Left lung (tissue), 4 donors: ENCODE measurements at regions not wholly inside any gene's neighbourhood (a gene's known extent, or its start where the extent isn't known, plus 50 kb on each side); places are given as distances from the start of the nearest gene placed in this dataset.
"Not testable (repeated sequence)": the region's sequence is repeated elsewhere in the genome, so short reads cannot be mapped to it uniquely, and the experiment has no call there.

Experiments
- ATAC-seq: fragments of 200-7000 bp; cut with Tn5 transposase; one replicate; pipeline ENCODE4 v1.9.1; 2020; ENCODE audit warnings: moderate library complexity
- DNase-seq, 4 donors: peaks; one replicate each; pipeline ENCODE4 v3.0.0-alpha.2; 2013 to 2020
- H3K27ac ChIP-seq, 2 donors: fragments of 200-600 bp; sonication (generic) in 1 of 2; one replicate each; pipeline versions ENCODE4 v1.5.0 to v1.8.0; 2020 to 2021
- H3K27me3 ChIP-seq, 2 donors: fragments of 200-600 bp; sonication (generic) in 1 of 2; one replicate each; pipeline versions ENCODE4 v1.5.0 to v1.8.0; 2020 to 2021
- H3K36me3 ChIP-seq, 2 donors: fragments of 200-600 bp; sonication (generic) in 1 of 2; one replicate each; pipeline versions ENCODE4 v1.5.0 to v1.8.0; 2020 to 2021
- H3K4me1 ChIP-seq, 2 donors: fragments of 200-600 bp; one replicate each; pipeline ENCODE4 v1.8.0; 2021
- H3K4me3 ChIP-seq, 2 donors: fragments of 200-600 bp; sonication (generic) in 1 of 2; one replicate each; pipeline versions ENCODE4 v1.5.0 to v1.8.0; 2020 to 2021; ENCODE audit warnings: mild to moderate bottlenecking in 1 of 2
- H3K9me3 ChIP-seq, 2 donors: fragments of 200-600 bp; sonication (generic) in 1 of 2; one replicate each; pipeline versions ENCODE4 v1.5.0 to v1.8.0; 2020 to 2021
- intact Hi-C, 2 donors: fragments of 100-400 bp; cut with DNase I; formaldehyde crosslinking; loops; one replicate each; pipeline versions ENCODE4 v1.11.2 to v1.14.2; 2022
- TF ChIP-seq, protein P1 (sequence below), 2 donors: fragments of 200-600 bp; sonication (generic) in 1 of 2; IDR thresholded peaks; one replicate each; pipeline versions ENCODE4 v1.5.0 to v1.8.0; 2021; ENCODE audit warnings: antibody characterized with exemption in 2 of 2
- donor health status: DM: no; HTN: yes; CAD: no.
- donor health status: DM: no; HTN: no; CAD: no.

DNA sequence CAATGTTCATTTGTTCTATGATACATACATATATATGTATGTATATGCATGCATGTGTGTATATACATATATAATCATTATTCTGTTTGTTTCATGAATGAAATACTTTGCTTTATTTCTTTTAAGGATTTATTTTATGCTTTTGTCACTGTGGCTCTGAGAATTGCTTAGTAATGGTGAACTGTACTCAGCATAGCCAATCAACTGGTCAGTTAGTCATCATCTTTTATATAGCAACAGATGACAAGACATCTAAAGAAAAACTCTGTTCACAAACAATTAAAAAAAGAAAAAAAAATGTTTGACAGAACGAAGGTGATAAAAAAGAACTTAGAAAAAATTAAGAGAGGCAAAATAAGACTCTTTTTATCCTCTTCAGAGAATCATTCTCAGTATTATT is 1440.3 kb downstream of the PCDH9 start:
- intact Hi-C loops: no loop called here
- ATAC-seq (no peak), DNase-seq (no peak)
- Histone ChIP-seq H3K27ac (no peak overlapping the region), H3K4me1 (no peaks in the 10 kb centered on the region), H3K9me3 (no peaks in the 10 kb centered on the region), H3K27me3 (no peaks in the 10 kb centered on the region), H3K36me3 (no peaks in the 10 kb centered on the region), H3K4me3 (no peak overlapping the region)
- TF ChIP-seq, protein P1, sequence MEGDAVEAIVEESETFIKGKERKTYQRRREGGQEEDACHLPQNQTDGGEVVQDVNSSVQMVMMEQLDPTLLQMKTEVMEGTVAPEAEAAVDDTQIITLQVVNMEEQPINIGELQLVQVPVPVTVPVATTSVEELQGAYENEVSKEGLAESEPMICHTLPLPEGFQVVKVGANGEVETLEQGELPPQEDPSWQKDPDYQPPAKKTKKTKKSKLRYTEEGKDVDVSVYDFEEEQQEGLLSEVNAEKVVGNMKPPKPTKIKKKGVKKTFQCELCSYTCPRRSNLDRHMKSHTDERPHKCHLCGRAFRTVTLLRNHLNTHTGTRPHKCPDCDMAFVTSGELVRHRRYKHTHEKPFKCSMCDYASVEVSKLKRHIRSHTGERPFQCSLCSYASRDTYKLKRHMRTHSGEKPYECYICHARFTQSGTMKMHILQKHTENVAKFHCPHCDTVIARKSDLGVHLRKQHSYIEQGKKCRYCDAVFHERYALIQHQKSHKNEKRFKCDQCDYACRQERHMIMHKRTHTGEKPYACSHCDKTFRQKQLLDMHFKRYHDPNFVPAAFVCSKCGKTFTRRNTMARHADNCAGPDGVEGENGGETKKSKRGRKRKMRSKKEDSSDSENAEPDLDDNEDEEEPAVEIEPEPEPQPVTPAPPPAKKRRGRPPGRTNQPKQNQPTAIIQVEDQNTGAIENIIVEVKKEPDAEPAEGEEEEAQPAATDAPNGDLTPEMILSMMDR (IDR thresholded peaks at IDR 0.05): no peak

DNA sequence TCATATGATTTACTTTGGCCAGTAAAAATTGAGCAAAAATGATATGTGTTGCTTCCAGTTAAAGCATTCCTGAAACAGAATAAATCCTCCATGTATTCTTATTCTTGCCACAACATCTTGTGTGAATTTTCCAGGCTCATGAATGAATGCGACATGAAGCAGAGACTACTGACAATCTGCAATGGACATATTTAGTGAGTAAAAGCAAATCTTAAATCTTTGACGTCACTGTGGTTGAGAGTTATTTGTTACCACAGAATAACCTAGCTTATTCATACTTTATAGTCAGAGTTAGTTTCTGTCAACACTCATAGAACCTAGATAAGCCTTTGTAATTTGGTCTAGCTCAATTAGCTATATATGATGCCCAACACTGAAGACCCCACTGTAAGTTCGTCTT is 1443.1 kb downstream of the PCDH9 start:
- TF ChIP-seq, protein P1 (IDR thresholded peaks at IDR 0.05): no peak
- ATAC-seq (no peak), DNase-seq (no peak)
- Histone ChIP-seq H3K27me3 (no peaks in the 10 kb centered on the region), H3K9me3 (peaks cover 0 to 4% of the 10 kb centered on the region in 2 donors), H3K4me3 (no peak overlapping the region), H3K36me3 (no peaks in the 10 kb centered on the region), H3K27ac (no peak overlapping the region), H3K4me1 (no peaks in the 10 kb centered on the region)
- intact Hi-C loops: no loop called here

DNA sequence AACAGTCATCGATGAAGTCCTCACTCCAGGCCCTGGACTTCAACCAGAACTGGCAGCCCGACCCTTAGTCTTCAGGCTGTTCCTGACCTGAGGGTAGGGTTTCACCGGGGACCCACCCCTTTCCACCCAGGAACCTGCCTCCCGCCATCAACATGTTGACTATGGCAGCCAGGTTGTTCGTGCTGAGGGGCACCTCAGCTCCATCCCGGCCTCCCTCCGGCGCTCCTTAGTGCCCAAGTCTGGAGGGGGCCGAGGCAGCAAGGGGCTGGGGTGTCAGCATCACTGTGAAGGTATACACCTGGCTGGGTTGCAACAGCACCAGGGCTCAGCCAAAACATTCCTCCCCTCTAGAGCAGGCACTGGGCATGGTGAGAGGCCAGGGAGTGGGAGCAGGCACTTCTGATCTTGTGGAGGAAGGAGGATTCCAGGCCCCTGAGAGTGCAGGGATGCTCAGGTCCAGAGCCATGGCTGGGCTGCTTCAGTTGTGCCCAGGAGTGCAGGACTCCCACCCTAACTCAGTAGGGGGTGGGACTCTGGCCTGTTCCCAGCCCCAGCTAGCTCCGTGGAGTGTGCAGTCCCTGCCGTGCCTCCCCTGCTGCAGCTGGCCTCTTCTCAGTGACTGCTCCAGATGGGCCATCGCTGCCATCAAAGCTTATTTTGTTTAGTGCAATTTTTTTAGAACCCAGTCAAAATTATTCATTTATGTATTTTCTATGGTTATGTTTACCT is 1445.9 kb downstream of the PCDH9 start:
- H3K36me3 ChIP-seq: no peaks in the 10 kb centered on the region
- ATAC-seq: no peak
- no peaks in the 10 kb centered on the region for H3K4me1 ChIP-seq
- no peak overlapping the region for H3K27ac ChIP-seq
- intact Hi-C loops: no loop called here
- H3K4me3 ChIP-seq: no peak overlapping the region
- TF ChIP-seq, protein P1 (IDR thresholded peaks at IDR 0.05): no peak
- H3K9me3 ChIP-seq: peaks cover 0 to 4% of the 10 kb centered on the region in 2 donors
- H3K27me3 ChIP-seq: no peaks in the 10 kb centered on the region
- DNase-seq: peak in 1 of 4 donors; percentile 34

DNA sequence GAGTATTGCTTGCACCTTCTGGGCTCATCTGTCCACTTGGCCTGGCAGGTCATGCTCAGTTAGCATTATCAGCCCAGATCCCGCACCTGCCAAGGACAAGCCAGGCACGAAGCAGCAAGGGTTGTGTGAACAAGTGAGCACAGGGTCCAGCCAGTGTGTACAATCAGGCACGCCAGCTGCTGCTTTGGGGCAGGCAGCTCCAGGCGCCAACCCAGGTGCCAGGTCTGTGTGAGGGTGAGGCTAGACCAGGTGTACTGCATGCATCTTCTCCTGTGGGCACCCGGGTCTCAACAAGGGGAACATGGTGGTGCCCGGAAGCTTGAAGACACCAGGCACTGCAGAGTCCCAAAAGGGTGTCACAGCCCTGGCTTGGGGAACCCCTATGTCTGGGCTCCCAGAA is 1446.8 kb downstream of the PCDH9 start:
- H3K9me3 ChIP-seq: peaks cover 0 to 4% of the 10 kb centered on the region in 2 donors
- H3K27ac ChIP-seq: no peak overlapping the region
- no peaks in the 10 kb centered on the region for H3K36me3 ChIP-seq
- DNase-seq: peak in 1 of 4 donors; percentile 47
- TF ChIP-seq, protein P1 (IDR thresholded peaks at IDR 0.05): no peak
- ATAC-seq: no peak
- no peaks in the 10 kb centered on the region for H3K27me3 ChIP-seq
- no peak overlapping the region for H3K4me3 ChIP-seq
- intact Hi-C loops: no loop called here
- no peaks in the 10 kb centered on the region for H3K4me1 ChIP-seq

DNA sequence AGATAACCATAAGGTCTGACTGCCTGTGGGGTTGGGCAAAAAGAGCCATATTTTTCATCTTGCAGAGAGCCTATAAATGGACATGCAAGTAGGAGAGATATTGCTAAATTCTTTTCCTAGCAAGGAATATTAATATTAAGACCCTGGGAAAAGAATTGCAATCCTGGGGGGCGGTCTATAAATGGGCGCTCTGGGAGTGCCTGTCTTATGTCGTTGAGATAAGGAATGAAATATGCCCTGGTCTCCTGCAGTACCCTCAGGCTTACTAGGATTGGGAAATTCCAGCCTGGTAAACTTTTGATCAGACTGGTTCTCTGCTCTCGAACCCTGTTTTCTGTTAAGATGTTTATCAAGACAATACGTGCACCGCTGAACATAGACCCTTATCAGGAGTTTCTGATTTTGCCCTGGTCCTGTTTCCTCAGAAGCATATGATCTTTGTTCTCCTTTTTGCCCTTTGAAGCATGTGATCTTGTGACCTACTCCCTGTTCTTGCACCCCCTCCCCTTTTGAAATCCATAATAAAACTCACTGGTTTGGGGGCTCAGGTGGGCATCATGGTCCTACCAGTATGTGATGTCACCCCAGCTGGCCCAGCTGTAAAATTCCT is 1458.3 kb downstream of the PCDH9 start:
- ATAC-seq: not testable (repeated sequence)

More for the DNA sequence above, 1458.3 kb downstream of the PCDH9 start:
- H3K4me1 ChIP-seq, H3K27me3 ChIP-seq, H3K36me3 ChIP-seq, H3K27ac ChIP-seq, intact Hi-C loops, H3K4me3 ChIP-seq, DNase-seq: not testable (repeated sequence)
- H3K9me3 ChIP-seq: peaks cover 0 to 36% of the 10 kb centered on the region in 2 donors
